ENCODE measurements at regions not wholly inside any gene's neighbourhood (a gene's known extent, or its start where the extent isn't known, plus 50 kb on each side); places are given as distances from the start of the nearest gene placed in this dataset.
"Not testable (repeated sequence)": the region's sequence is repeated elsewhere in the genome, so short reads cannot be mapped to it uniquely, and the experiment has no call there.

GRCh38 chr7:32681174-32681518 lies 185.9 kb downstream of the AVL9 start:
- no peak for DNase-seq (ENCODE audit: low spot score)

GRCh38 chr7:32680259-32681173 lies 185.2 kb downstream of the AVL9 start:
- DNase-seq (ENCODE audit: low spot score): no peak

DNA sequence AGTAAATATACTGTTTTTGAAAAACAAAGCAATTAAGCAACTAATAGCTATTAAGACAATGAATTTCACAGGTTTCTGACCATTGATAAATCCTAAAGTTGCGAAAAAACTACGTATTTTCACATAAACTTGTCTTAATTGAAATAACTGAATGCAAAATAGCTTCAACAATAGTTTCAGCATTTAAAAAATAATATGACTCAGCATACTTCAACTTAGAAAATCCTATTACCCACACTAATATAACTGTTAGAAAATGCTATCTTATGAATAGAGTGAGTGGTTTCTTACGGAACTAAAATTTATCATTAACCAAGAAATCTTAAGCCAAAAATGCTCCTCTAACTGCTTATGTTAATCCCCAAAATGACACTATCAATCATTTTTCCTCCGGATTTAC lies 183.9 kb downstream of the AVL9 start:
- DNase-seq (ENCODE audit: low spot score): no peak

- no peak for DNase-seq (ENCODE audit: low spot score)
These were observed 182.3 kb downstream of the AVL9 start for GRCh38 chr7:32677593-32677992.

DNA sequence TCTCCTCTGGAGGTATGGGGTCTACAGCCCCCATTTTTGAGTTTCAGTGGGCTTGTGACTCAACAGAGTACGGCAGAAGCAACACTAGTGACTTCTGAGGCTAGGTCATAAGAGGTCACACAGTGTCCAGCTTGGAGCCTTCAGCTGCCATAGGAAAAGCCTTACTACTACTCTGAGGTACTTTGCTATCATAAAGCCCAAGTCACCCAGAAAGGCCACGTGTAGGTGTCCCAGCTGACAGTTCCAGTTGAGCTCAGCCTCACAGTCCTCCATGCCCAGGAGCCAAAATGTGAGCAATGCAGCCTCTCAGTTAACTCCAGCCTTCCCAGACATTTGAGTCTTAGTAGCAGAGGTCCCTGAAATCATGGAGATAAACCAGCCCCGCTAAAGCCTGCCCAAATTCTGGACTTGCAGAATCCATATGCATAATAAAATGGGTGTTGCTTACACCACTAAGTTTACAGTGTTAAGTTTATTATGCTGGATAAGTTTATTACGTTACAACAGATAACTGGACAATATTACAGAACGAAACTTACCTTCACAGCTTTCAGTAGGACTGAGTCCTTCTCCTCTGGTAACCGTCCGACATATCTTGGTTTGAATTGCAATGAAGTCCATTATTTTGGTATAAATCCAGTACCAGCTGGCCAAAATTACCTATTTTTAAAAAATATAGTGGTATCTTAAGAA lies 181.1 kb downstream of the AVL9 start:
- DNase-seq (ENCODE audit: low spot score): no peak

GRCh38 chr7:32673275-32673983 lies 178.1 kb downstream of the AVL9 start:
- DNase-seq (ENCODE audit: low spot score): no peak

GRCh38 chr7:32670110-32671025 lies 175.1 kb downstream of the AVL9 start:
- no peak for DNase-seq (ENCODE audit: low spot score)

GRCh38 chr7:32669173-32669870 lies 174.0 kb downstream of the AVL9 start:
- not testable (repeated sequence) for DNase-seq (ENCODE audit: low spot score)

GRCh38 chr7:32668387-32669097 lies 173.3 kb downstream of the AVL9 start:
- DNase-seq (ENCODE audit: low spot score): not testable (repeated sequence)

DNA sequence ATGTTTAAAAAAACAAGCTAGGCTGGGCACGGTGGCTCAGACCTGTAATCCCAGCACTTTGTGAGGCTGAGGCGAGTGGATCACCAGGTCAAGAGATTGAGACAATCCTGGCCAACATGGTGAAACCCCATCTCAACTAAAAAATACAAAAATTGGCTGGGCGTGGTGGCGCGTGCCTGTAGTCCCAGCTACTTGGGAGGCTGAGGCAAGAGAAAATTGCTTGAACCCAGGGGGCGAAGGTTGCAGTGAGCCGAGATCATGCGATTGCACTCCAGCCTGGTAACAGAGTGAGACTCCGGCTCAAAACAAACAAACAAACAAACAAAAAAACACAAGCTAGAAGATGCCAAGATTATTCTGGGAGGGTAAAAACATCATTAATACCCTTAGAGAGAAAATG lies 172.3 kb downstream of the AVL9 start:
- DNase-seq (ENCODE audit: low spot score): not testable (repeated sequence)

GRCh38 chr7:32663805-32664211 lies 168.5 kb downstream of the AVL9 start:
- not testable (repeated sequence) for DNase-seq (ENCODE audit: low spot score)

DNA sequence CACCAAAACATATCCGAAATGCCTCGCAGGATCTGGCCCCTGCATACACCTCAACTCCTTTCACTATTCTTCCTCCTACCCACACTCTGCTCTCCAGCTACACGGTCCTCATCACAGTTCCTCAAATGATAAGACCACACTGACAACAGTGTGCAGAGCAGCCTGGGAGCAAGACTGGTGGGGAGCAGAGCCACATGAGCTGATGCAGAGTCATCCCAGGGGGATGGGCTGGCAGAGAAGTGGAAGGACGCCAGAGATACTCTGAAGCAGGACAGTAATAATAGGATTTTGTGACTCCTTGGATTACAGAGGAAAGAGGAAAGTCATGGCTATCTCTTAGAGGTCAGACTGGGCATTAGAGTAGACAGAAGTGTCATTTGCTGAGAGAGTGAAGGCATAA lies 167.2 kb downstream of the AVL9 start:
- DNase-seq (ENCODE audit: low spot score): not testable (repeated sequence)

DNA sequence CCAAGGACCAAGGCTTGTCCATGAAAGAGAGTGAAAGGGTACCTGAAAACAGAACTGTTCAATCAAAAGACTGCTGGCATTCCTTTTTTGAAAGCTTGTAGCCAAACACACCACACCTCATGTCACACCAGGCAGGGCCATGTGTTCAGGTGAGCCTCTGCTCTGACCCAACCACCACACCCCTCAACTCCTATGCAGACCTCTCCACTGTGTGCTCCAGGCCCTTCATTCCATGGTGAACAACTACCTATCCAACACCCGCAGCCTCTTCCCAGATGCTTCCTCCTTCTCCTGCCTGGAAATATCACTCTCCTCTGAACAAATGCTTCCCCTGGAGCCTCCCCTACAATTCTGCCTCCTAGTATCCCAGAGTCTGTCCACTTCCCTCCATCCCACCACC lies 166.6 kb downstream of the AVL9 start:
- no peak for DNase-seq (ENCODE audit: low spot score)

- DNase-seq (ENCODE audit: low spot score): no peak
These were observed 166.2 kb downstream of the AVL9 start for GRCh38 chr7:32661501-32661900.

- no peak for DNase-seq (ENCODE audit: low spot score)
These were observed 165.6 kb downstream of the AVL9 start for GRCh38 chr7:32660936-32661335.

DNA sequence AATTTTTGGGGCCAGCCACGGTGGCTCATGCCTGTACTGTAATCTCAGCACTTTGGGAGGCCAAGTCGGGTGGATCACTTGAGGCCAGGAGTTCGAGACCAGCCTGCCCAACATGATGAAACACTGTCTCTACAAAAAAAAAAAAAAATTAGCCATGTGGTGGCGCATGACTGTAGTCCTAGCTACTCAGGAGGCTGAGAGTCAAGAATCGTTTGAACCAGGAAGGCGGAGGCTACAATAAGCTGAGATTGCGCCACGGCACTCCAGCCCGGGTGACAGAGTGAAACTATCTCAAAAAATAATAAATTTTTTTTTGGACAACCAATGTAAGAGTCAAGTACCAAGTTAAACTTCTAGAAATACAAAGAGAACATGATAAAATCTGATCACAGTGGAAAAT lies 164.6 kb downstream of the AVL9 start:
- no peak for DNase-seq (ENCODE audit: low spot score)

GRCh38 chr7:32658467-32658869 lies 163.2 kb downstream of the AVL9 start:
- no peak for DNase-seq (ENCODE audit: low spot score)

DNA sequence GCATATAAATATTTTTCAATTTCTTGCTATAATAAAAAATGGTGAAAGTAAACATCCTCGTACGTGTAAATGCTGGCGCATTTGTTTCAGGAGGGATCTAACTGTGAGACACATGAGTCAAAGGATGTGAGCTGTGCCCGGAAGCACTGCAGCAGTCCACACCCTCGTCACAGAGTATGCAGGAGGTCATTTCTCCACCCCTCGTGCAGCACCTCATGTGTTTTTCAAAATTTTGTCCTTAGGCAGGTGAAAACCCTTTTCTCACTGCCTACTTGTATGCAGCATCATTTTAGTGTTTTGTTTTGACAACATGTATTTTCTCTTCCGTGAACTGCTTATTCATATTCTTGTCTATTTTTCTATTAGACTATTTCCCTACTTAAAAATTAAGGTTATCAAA lies 162.7 kb downstream of the AVL9 start:
- no peak for DNase-seq (ENCODE audit: low spot score)

- not testable (repeated sequence) for DNase-seq (ENCODE audit: low spot score)
These were observed 159.3 kb downstream of the AVL9 start for GRCh38 chr7:32654549-32654948.

DNA sequence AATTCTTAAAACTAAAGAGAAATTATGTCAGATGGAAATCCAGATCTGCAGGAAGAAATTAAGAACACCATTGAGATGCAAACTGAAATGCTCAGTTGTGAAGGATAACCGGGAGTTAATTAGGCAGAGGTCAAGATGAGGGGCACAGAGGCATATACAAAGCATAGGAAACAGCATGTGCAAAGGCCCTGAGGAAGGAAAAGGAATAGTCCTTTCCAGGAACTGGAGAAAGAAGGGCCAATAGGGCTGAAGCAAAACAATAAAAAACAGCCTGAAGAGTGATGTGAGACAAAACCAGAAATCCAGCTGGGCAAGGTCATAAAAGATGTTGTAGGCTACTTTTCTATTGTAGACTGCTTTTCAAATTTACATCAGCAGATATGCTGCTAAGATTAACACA lies 155.1 kb downstream of the AVL9 start:
- DNase-seq (ENCODE audit: low spot score): not testable (repeated sequence)
